RWPE1 (cell line): ENCODE measurements at regions not wholly inside any gene's neighbourhood (a gene's known extent, or its start where the extent isn't known, plus 50 kb on each side); places are given as distances from the start of the nearest gene placed in this dataset.
"Not testable (repeated sequence)": the region's sequence is repeated elsewhere in the genome, so short reads cannot be mapped to it uniquely, and the experiment has no call there.

ENCODE experiments used
- CTCF ChIA-PET: fragments of 350-600 bp; sonication (Branson Sonifier 250); formaldehyde crosslinking; extraction: SDS; loops from one replicate; lab custom pipeline; 2021; lab: Yijun Ruan, JAX
- POLR2A ChIA-PET: fragments of 400-600 bp; formaldehyde crosslinking; extraction: SDS; loops from one replicate; lab custom pipeline; 2020; ENCODE audit warnings: antibody characterized with exemption; ENCODE audit not compliant: low non-redundant PET; lab: Yijun Ruan, JAX
- DNase-seq: peaks from one replicate; pipeline ENCODE4 v3.0.0; 2012; ENCODE audit warnings: low spot score
- H3K27ac ChIP-seq: fragments of 450-650 bp; 2 replicates; pipeline ENCODE4 v1.5.1; 2017

GRCh38 chr16:21511315-21512210 lies 87.8 kb upstream of the METTL9 start:
- POLR2A ChIA-PET, DNase-seq: not testable (repeated sequence)
- CTCF ChIA-PET: interaction anchor here (0.7 kb wide), 1 partner anchor 463 kb away, joined by 4 read pairs; no protein-coding TSS in a partner anchor
- H3K27ac ChIP-seq: peak overlapping the region; percentile 81

DNA sequence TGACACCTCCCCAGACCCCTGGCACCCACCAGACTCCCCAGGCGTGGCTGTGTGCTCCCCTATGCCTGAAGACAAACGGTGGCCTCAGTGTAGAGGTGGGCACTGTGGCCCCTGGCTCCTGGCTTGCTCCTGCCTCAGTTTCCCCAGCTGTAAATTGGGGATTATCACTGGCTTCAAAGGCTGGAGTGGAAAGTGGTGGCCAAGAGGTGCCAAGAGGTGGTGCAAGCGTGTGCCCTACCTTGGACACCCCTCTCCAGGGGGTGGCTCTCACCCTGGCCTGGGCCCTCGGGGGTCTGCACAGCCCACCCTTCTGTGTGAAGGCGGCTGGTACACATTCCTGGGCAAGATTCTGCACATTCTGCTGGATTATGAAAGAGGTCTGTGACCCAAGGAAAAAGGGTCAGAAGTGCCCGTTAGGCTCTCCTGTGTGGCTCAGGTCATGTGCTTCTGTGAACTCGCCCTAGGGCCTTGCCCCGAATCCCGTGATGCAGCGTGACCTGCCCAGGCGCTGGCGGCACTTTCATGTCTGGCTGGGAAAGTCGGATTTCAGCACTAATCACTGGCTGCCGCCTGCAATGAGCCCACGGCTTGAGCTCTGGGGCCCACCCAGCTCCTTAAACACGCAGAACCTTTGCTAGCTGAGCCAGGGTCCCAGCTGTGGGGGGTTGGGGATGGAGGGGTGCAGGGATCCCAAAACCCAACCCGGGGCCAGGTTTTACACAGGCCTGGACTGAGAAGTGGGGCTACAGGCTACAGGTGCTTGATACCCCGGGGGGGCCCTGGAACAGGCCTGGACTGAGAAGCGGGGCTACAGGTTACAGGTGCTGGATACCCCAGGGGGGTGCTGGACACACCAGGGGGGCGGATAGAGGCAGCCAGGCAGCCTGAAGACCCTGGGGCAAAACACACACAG lies 86.8 kb upstream of the METTL9 start:
- peak overlapping the region; percentile 81 for H3K27ac ChIP-seq
- DNase-seq, CTCF ChIA-PET, POLR2A ChIA-PET: not testable (repeated sequence)

- CTCF ChIA-PET, POLR2A ChIA-PET, DNase-seq: not testable (repeated sequence)
- peak overlapping the region; percentile 81 for H3K27ac ChIP-seq
Observed at GRCh38 chr16:21513337-21513741, 86.0 kb upstream of the METTL9 start.

DNA sequence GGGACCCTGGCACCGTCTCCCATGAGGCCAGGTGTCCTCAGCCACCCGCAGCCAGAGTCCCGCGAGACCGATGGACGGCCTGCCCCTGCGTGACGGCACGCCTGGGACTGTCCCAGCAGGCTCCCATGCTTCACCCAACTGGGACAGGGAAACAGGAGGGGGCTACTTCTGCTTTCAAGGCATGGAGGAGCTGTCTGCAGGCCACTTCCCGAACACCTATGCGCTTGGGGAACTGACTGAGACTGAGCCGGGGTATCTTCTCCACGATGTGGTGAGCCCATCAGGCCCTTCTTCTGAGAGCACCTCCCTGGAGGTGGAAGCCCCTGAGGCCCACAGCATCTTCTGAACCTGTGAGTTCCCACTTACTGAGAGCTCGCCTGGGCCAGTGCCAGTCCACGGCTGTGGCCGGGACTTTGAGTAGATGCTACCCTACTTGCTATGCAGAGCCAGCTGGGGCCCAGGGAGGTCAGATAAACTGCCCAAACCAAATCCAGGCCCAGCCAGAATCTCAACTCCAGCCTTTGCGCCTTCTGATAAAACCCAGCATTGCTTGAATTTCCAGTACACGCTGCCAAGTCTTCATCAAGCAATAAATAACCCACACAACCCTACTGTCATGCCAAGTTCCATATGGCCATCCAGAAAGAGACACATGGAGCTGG lies 85.4 kb upstream of the METTL9 start:
- POLR2A ChIA-PET, DNase-seq, CTCF ChIA-PET: not testable (repeated sequence)
- H3K27ac ChIP-seq: peak overlapping the region; percentile 81

DNA sequence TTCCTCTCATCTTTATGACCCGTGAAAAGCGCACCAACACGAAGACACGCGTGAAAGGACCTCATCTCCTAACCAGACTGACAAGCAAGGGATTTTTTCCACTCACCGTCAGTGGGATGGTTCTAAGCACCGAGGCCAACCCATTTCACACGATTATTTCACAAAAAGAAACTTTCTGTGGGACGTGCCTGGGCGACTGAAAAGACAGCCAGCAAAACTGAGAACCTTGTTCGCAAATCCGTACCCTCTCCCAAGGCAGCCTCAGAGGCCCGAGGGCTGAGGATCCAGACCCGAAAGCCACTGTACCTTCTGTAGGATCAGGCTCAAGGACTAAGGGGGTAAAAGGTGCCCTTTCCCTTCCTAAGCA lies 84.9 kb upstream of the METTL9 start:
- POLR2A ChIA-PET, DNase-seq: not testable (repeated sequence)
- peak overlapping the region; percentile 81 for H3K27ac ChIP-seq
- CTCF ChIA-PET: interaction anchor here (0.6 kb wide), 1 partner anchor 325 kb away, joined by 3 read pairs; no protein-coding TSS in a partner anchor

DNA sequence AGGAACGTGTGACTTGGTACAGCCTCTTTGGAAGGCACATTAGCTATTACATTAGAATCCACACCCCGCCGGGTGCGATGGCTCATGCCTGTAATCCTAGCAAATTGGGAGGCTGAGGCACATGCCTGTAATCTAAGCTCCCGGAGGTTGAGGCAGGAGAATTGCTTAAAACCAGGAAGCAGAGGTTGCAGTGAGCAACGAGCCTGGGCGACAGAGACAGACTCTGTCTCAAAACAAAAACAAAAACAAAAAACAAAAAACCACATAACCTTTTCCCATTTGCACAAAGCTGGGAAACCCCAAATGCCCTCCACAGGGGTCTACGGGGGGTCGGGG lies 82.7 kb upstream of the METTL9 start:
- POLR2A ChIA-PET: interaction anchor here (0.6 kb wide), 1 partner anchor 12 kb away, joined by 4 read pairs; no protein-coding TSS in a partner anchor
- DNase-seq, CTCF ChIA-PET: not testable (repeated sequence)
- peak overlapping the region; percentile 93 for H3K27ac ChIP-seq

GRCh38 chr16:21517263-21517662 lies 82.1 kb upstream of the METTL9 start:
- POLR2A ChIA-PET, DNase-seq, CTCF ChIA-PET: not testable (repeated sequence)
- peak overlapping the region; percentile 93 for H3K27ac ChIP-seq

- POLR2A ChIA-PET: not testable (repeated sequence)
Observed at GRCh38 chr16:21519361-21520133, 79.8 kb upstream of the METTL9 start.

DNA sequence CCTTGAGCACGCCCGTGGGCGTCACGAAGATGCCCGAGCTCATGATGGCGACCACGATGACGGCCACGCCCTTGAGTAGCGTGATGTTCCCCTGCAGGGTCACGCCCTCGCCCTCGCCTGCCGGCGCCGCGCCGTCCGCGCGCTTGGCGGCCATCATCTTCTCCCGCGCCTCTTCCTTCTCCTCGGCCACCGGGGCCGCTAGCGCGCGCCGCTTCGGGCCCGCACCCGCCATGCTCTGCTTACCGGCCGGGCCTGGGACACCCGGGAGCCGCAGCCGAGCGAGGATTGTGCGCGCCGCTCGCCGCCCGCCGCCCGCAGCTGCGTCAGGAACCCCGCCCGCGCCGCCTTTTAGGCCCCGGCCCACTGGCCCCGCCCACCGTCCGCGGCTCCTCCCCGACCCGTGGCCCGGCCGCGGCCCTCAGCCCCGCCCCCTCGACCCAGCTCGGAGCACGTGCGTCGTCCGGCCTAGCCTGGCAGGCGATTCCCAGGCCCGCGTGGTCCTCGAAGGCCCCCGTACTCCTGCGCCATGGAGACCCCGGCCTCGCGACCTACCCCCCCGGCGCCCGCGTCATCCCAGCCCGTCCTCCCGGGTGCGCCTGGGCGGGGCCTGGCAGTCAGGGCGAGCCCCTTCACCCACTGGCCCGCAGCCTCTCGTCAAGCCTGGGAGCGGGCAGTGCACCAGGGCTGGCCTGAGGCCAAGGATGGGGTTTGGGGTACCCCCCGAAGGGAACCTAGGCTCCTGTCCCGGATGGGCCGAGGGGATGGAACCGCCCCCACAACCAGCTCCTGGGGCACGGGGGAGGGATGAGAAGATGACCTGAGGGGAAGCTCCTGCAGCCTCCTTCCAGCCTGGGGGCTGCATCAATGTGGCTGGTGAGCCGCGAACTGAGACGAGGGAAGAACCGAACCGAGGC lies 79.0 kb upstream of the METTL9 start:
- H3K27ac ChIP-seq: peak overlapping the region; percentile 93
- peak; percentile 83 for DNase-seq
- POLR2A ChIA-PET: interaction anchor here (0.6 kb wide), 1 partner anchor 1581 kb away, joined by 3 read pairs; no protein-coding TSS in a partner anchor
- CTCF ChIA-PET: not testable (repeated sequence)

More at GRCh38 chr16:21519361-21520133, 79.8 kb upstream of the METTL9 start:
- peak overlapping the region; percentile 93 for H3K27ac ChIP-seq
- CTCF ChIA-PET, DNase-seq: not testable (repeated sequence)

DNA sequence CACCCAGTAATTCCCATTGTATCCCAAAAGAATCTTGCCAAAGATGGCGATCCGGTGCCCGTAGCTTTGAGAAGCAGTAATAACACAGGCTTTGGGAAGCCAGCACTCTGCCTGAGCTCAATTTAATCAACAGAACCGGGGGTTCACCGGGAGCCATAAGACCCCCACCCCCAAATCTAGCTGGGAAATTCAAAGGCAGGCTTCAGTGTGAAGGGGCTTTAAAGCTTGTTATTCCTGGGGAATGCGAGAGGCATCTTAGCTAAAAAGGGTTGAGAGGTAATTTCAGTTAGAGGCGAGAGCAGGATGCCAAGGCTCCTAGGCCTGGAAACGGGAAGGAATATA lies 78.4 kb upstream of the METTL9 start:
- DNase-seq, CTCF ChIA-PET: not testable (repeated sequence)
- POLR2A ChIA-PET: interaction anchor here (0.6 kb wide), 1 partner anchor 1580 kb away, joined by 3 read pairs; no protein-coding TSS in a partner anchor
- peak overlapping the region; percentile 93 for H3K27ac ChIP-seq

DNA sequence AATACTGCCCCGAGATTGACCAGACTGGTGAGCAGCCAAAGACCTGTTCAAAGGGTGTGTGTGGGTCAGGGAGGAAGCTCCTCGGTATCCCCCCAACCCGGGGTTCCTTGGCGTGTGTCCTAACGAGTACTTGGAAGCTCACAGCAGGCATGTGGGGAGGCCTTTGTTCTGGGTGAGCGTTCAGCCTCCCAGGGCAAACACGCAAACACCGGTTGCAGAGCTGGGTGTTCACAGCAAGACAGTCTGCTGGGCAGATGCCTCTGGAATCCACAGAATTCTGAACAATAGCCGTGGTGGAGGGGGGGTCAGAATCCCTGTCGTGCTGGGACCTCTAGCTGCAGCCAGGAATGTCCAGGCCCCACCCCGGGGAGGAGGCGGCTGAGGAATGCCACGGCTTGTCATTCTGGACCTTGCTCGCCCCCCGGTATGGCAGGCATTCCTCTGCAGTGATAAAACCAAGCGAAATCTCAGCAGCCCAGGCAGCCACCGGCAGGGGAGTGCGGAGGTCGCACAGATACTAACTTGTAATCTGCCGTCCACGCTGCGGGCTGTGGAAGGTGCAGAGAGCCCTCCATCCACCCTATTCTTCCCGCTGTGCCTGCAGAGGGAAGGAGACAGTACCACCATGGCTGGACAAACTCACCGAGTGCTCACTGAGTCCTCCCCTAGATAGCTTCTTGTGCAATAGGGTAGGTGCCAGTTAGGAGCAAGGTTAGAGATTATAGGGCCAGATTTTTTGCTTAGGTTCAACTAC lies 77.8 kb upstream of the METTL9 start:
- POLR2A ChIA-PET, DNase-seq: not testable (repeated sequence)
- peak overlapping the region; percentile 93 for H3K27ac ChIP-seq
- CTCF ChIA-PET: interaction anchor here (0.6 kb wide), 1 partner anchor 19 kb away, joined by 6 read pairs; no protein-coding TSS in a partner anchor

GRCh38 chr16:21522846-21523245 lies 76.5 kb upstream of the METTL9 start:
- CTCF ChIA-PET, DNase-seq: not testable (repeated sequence)

More at GRCh38 chr16:21522846-21523245, 76.5 kb upstream of the METTL9 start:
- POLR2A ChIA-PET, H3K27ac ChIP-seq: not testable (repeated sequence)
